ENCODE measurements at regions not wholly inside any gene's neighbourhood (a gene's known extent, or its start where the extent isn't known, plus 50 kb on each side); places are given as distances from the start of the nearest gene placed in this dataset.

GRCh38 chr2:6793913-6794312, 71.8 kb downstream of the CMPK2 start:
- TF ChIP-seq POLR2A (IDR thresholded peaks at IDR 0.05) (no peak), CTCF (IDR thresholded peaks at IDR 0.05 in 4 of 5, conservative IDR thresholded peaks at IDR 0.05 in 1 of 5) (no peak)

All from gastrocnemius medialis (tissue), 4 donors.